ENCODE measurements at regions not wholly inside any gene's neighbourhood (a gene's known extent, or its start where the extent isn't known, plus 50 kb on each side); places are given as distances from the start of the nearest gene placed in this dataset.

DNA sequence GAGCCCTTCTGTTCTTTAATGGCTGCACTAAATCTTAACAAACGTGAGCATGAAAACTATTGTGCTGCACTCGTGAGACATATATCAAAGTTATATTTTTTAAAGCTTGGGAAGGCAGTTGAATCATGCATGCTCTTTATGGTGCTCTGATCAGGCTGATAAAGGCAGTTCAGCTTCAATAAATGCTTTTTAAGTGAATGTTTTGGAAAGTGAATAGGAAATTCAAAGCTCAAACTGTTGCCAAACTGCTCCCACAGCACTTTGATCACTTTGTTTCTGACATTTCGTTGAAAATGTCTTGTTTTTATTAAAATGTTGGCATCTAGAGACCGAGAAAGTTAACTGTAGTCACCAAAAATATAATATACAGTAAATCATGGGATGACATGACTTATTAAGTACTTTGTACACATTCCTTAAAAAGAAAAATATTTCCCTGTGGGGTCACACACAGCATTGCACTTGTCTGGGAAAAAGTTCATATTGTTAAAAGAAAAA, 625.7 kb upstream of the PCDH9 start:
- no peak for TF ChIP-seq NFIC (IDR thresholded peaks at IDR 0.05; ENCODE audit: low read depth, low read length)
- TF ChIP-seq YY1 (IDR thresholded peaks at IDR 0.05; ENCODE audit: low read depth, low read length) = no peak
- no peak for TF ChIP-seq POLR2A (IDR thresholded peaks at IDR 0.05; ENCODE audit: low read depth, low read length)
- no peak for TF ChIP-seq EP300 (IDR thresholded peaks at IDR 0.05; ENCODE audit: borderline replicate concordance in 1 of 2, control insufficient read depth in 1 of 2, low read depth in 2 of 2, low read length in 2 of 2)
- TF ChIP-seq, protein P1, sequence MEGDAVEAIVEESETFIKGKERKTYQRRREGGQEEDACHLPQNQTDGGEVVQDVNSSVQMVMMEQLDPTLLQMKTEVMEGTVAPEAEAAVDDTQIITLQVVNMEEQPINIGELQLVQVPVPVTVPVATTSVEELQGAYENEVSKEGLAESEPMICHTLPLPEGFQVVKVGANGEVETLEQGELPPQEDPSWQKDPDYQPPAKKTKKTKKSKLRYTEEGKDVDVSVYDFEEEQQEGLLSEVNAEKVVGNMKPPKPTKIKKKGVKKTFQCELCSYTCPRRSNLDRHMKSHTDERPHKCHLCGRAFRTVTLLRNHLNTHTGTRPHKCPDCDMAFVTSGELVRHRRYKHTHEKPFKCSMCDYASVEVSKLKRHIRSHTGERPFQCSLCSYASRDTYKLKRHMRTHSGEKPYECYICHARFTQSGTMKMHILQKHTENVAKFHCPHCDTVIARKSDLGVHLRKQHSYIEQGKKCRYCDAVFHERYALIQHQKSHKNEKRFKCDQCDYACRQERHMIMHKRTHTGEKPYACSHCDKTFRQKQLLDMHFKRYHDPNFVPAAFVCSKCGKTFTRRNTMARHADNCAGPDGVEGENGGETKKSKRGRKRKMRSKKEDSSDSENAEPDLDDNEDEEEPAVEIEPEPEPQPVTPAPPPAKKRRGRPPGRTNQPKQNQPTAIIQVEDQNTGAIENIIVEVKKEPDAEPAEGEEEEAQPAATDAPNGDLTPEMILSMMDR (IDR thresholded peaks at IDR 0.05 in 2 of 3, conservative IDR thresholded peaks at IDR 0.05 in 1 of 3; ENCODE audit: control insufficient read depth in 2 of 3, extremely low read depth in 1 of 3, insufficient read depth in 1 of 3, low read depth in 3 of 3, low read length in 3 of 3) = no peak
- TF ChIP-seq RAD21 (IDR thresholded peaks at IDR 0.05; ENCODE audit: insufficient read depth, low read depth, low read length) = no peak
- no peak for TF ChIP-seq TCF7 (IDR thresholded peaks at IDR 0.05; ENCODE audit: borderline replicate concordance)
- no peak for TF ChIP-seq CHD4 (IDR thresholded peaks at IDR 0.05)
- TF ChIP-seq, protein P2, sequence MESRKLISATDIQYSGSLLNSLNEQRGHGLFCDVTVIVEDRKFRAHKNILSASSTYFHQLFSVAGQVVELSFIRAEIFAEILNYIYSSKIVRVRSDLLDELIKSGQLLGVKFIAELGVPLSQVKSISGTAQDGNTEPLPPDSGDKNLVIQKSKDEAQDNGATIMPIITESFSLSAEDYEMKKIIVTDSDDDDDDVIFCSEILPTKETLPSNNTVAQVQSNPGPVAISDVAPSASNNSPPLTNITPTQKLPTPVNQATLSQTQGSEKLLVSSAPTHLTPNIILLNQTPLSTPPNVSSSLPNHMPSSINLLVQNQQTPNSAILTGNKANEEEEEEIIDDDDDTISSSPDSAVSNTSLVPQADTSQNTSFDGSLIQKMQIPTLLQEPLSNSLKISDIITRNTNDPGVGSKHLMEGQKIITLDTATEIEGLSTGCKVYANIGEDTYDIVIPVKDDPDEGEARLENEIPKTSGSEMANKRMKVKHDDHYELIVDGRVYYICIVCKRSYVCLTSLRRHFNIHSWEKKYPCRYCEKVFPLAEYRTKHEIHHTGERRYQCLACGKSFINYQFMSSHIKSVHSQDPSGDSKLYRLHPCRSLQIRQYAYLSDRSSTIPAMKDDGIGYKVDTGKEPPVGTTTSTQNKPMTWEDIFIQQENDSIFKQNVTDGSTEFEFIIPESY (IDR thresholded peaks at IDR 0.05) = no peak
- TF ChIP-seq IKZF1 (conservative IDR thresholded peaks at IDR 0.05) = no peak
